Activated naive CD8-positive, alpha-beta T cell treated with anti-CD3 and anti-CD28 coated beads, Interleukin-2, amount 50 U/mL, for 16 hours (primary cell): ENCODE measurements at regions not wholly inside any gene's neighbourhood (a gene's known extent, or its start where the extent isn't known, plus 50 kb on each side); places are given as distances from the start of the nearest gene placed in this dataset.
"Not testable (repeated sequence)": the region's sequence is repeated elsewhere in the genome, so short reads cannot be mapped to it uniquely, and the experiment has no call there.

Experiments
- DNase-seq: peaks from one replicate; pipeline ENCODE4 v3.0.0-alpha.2; 2020; ENCODE audit warnings: low read depth, low spot score

DNA sequence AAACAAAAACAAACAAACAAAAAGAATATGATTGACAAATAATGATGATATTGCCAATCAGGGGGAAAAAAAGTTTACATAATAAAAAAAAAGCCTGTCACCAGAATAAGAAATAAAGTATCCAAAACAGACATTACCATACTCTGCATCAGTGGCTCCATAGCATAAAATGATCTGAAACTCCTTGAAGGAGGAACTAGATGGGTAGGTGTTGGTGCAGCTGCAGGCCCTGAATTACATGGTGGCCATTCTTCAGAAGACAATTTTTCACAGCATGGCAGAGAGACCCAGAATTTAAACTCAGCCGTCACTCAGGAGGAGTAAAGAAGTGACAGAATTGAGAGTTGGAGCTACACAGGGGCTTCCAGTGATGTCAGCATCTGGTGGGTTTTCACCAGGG lies 60.2 kb downstream of the GLUL start:
- no peak for DNase-seq

GRCh38 chr1:182330303-182330702 lies 61.3 kb downstream of the GLUL start:
- DNase-seq, result no peak

GRCh38 chr1:182329471-182329870 lies 62.1 kb downstream of the GLUL start:
- no peak for DNase-seq

DNA sequence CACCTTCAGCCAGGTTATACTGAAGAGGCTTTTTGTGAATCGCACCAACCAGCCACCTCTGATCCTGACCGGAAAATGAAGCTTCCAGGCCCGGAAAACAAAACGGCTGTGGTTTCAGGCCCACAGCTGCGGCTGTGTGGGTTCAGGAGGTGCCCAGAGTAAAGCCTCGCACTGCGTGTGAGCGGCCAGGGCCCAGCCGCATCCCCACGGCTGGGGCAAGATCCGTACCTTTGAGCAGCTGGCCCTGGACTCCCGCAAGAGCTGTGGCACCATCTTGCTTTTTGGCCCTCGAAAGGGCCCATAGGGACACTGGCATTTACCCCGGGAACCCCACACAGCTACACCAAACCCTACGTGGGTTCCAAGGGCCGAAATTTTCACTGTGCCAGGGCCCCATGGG lies 63.0 kb downstream of the GLUL start:
- DNase-seq, result no peak

GRCh38 chr1:182325339-182325738 lies 66.3 kb downstream of the GLUL start:
- DNase-seq, result no peak

GRCh38 chr1:182321532-182321931 lies 70.1 kb downstream of the GLUL start:
- not testable (repeated sequence) for DNase-seq

- no peak for DNase-seq
Observed at GRCh38 chr1:182317611-182318161, 73.9 kb downstream of the GLUL start.

- DNase-seq, result not testable (repeated sequence)
Observed at GRCh38 chr1:182316454-182316853, 75.1 kb downstream of the GLUL start.

GRCh38 chr1:182315167-182315556 lies 76.4 kb downstream of the GLUL start:
- DNase-seq, result no peak

DNA sequence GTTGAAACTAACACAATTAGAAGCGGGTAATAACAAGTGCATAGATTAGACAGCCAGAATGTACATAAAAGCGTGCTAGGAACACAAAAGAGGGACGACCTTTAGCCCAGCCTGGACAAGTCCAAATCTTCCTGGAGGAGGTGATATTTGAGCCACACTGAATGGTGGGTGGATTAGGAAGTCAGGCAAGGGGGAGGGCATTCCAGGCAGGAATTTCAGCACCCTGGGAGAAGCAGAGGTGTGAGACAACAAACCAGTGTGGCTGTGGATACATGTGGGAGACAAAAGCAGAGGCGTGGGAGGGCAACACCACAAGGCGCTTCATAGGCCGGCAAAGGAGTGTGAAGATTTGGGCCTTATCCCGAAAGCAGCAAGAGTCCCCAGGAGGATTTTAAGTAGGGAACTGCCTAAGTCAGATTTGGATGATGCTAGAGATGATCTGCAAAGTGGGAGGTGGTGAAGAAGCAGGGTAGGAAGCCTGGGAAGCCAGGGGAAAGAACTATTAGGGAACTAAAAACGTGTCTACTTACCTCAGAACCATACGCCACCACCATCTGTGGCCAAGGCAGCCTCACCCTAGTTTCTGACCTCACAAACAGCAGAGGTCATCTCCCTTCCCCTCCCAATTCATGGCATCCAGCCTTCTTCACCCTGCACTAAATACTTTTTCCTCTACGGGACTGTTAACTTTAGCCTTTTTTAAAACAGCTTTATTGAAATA lies 81.8 kb downstream of the GLUL start:
- DNase-seq, result no peak

DNA sequence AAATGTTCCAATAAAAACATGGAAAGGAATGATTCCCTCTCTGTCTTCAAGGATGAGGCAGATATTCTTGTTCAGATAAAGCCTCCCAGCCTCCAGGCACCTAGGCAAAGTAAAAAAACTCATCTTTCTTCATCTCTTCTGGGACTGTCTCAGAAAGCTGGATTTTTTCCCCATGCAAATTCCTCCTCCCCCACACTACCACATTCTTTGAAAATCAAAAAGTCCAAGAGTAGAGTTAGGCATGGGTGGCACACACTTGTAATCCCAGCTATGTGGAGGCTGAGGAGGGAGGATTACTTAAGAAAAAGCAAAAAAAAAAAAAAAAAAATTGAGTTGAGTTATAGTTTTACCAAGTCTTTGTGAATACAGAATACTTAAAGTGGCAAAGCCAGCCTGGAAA lies 82.8 kb downstream of the GLUL start:
- DNase-seq, result no peak

DNA sequence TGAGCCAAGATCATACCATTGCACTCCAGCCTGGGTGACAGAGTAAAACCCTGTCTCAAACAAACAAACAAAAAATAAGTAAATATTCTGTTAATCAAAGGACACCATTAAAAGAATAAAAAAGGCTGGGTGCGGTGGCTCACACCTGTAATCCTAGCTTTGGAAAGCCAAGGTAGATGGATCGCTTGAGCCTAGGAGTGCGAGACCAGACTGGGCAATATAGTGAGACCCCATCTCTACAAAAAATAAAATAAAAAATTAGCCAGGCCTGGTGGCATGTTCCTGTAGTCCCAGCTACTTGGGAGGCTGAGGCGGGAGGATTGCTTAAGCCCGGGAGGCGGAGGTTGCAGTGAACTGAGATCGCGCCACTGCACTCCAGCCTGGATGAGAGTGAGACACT lies 84.1 kb downstream of the GLUL start:
- not testable (repeated sequence) for DNase-seq

- no peak for DNase-seq
Observed at GRCh38 chr1:182305861-182306260, 85.7 kb downstream of the GLUL start.

- no peak for DNase-seq
Observed at GRCh38 chr1:182304627-182305026, 87.0 kb downstream of the GLUL start.

- no peak for DNase-seq
Observed at GRCh38 chr1:182304218-182304617, 87.4 kb downstream of the GLUL start.

GRCh38 chr1:182303778-182304177 lies 87.8 kb downstream of the GLUL start:
- DNase-seq, result no peak

GRCh38 chr1:182301467-182302198 lies 90.0 kb downstream of the GLUL start:
- no peak for DNase-seq

DNA sequence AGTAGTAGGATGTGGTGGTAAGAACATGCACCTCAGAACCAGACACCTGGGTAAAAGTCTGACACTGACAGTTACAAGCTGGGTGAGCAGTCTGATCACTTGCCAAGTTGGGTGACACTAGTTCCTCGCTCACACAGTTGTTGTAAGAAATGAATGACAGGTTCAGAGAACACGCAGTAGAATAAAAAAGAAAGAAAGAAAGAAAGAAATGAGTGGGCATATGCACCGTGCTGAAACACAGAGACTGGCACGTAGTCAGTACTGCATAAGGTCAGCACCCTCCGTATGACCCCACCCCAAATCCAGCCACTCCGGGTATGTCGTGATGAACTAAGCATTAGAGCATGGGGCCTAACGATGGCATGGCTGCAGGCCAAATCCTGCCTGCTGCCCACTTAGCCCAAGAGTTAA lies 90.6 kb downstream of the GLUL start:
- DNase-seq, result no peak

- DNase-seq, result no peak
Observed at GRCh38 chr1:182299728-182300616, 91.6 kb downstream of the GLUL start.

- DNase-seq, result not testable (repeated sequence)
Observed at GRCh38 chr1:182299054-182299727, 92.4 kb downstream of the GLUL start.

DNA sequence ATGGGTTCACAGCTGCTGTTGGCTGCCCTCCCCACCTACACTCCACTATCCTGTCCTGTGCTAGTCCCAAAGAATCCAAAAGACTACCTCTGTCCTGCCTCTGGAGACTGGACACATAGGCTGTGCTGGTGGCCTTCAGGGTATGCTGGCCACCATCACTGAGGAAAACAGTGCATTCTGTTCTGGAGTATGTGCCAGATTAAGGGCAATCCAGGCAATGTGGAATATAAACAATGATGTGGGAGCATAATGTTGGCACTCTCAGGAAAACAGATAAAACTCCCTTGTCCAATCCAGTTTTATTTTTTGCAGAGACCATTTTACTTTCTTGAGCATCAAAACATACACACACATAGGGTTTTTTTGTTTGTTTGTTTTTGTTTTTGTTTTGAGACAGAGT lies 94.3 kb downstream of the GLUL start:
- DNase-seq, result no peak
